A549 (cell line): ENCODE measurements at regions not wholly inside any gene's neighbourhood (a gene's known extent, or its start where the extent isn't known, plus 50 kb on each side); places are given as distances from the start of the nearest gene placed in this dataset.
"Not testable (repeated sequence)": the region's sequence is repeated elsewhere in the genome, so short reads cannot be mapped to it uniquely, and the experiment has no call there.

Source experiments
- ATAC-seq, 2 experiments: fragments of 200-7000 bp in 1 of 2; fragments of >200 bp in 1 of 2; cut with Nextera tagmentation in 1 of 2; cut with Tn5 transposase in 1 of 2; 3 replicates each; pipeline versions ENCODE4 v1.8.0 to v1.9.1; 2018 to 2020; ENCODE audit warnings: mild to moderate bottlenecking in 1 of 2, moderate library complexity in 1 of 2
- CTCF ChIA-PET: fragments of 300-600 bp; sonication (Branson Sonifier 250); formaldehyde crosslinking; extraction: SDS; loops from one replicate; lab custom pipeline; 2021; ENCODE audit warnings: antibody characterized with exemption, inconsistent platforms; lab: Yijun Ruan, JAX
- POLR2A ChIA-PET: fragments of 350-600 bp; formaldehyde crosslinking; extraction: SDS; loops from one replicate; lab custom pipeline; 2021; ENCODE audit warnings: antibody characterized with exemption, inconsistent platforms; lab: Yijun Ruan, JAX
- DNase-seq, 2 experiments: peaks; one replicate each; pipeline versions ENCODE4 v3.0.0 to v3.0.0-alpha.2; 2011 to 2016; ENCODE audit warnings: low read depth in 1 of 2, low spot score in 1 of 2
- FAIRE-seq: peaks from 2 replicates; lab custom pipeline; 2011; peaks lifted over from hg19 to GRCh38; lab: Jason Lieb, UNC
- H3K27ac ChIP-seq, 2 experiments: fragments of >200 bp; sonication (Bioruptor Twin); formaldehyde crosslinking; 3 replicates each; pipeline ENCODE4 v1.5.1; 2016 to 2017
- H3K4me1 ChIP-seq: fragments of >200 bp; sonication (Bioruptor Twin); formaldehyde crosslinking; 3 replicates; pipeline ENCODE4 v1.6.1; 2016
- H3K4me2 ChIP-seq: fragments of >200 bp; sonication (Bioruptor Twin); formaldehyde crosslinking; 3 replicates; pipeline ENCODE4 v1.6.1; 2016
- H3K4me3 ChIP-seq: fragments of >200 bp; sonication (Bioruptor Twin); formaldehyde crosslinking; 3 replicates; pipeline ENCODE4 v1.5.1; 2016
- H3K9me3 ChIP-seq: fragments of >200 bp; sonication (Bioruptor Twin); formaldehyde crosslinking; 3 replicates; pipeline ENCODE4 v1.6.1; 2016
- ZFP36 ChIP-seq: fragments of 450-650 bp; IDR thresholded peaks from 2 replicates; pipeline ENCODE4 v1.6.1; 2014; ENCODE audit warnings: borderline replicate concordance; ENCODE audit not compliant: partially characterized antibody
- WGBS: methylation state at CpG from one replicate; pipeline ENCODE4 v1.1.6; 2017; ENCODE audit errors: missing lambda C conversion rate; 5-methylcytosine and 5-hydroxymethylcytosine counted together

DNA sequence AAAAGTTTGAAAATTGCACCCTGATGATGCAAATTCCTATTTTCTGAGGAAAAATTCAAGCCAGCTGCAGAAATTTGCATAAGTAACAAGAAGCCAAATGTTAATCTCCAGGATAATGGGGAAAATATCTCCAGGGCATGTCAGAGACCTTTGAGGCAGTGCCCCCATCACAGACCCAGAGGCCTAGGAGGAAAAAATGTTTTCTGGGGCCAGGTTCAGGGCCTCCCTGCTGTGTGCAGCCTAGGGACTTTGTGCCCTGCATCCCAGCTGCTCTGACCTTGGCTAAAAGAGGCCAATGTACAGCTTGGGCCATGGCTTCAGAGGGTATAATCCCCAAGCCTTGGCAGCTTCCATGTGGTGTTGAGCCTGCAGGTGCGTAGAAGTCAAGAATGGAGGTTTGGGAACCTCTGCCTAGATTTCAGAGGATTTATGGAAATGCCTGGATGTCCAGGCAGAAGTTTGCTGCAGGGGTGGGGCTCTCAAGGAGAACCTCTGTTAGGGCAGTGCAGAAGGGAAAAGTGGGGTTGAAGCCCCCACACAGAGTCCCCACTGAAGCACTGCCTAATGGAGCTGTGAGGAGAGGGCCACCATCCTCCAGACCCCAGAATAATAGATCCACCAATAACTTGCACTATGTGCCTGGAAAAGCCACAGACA lies 51.7 kb upstream of the NDUFV2 start:
- DNase-seq, H3K4me2 ChIP-seq, FAIRE-seq, POLR2A ChIA-PET: not testable (repeated sequence)
- WGBS = 100% methylated on average over 1 of the region's 1 CpG
- H3K9me3 ChIP-seq = peaks cover 20% of the 10 kb centered on the region
- CTCF ChIA-PET = interaction anchor here (2.0 kb wide), 1 partner anchor 68 kb away, joined by 7 read pairs; no protein-coding TSS in a partner anchor
- TF ChIP-seq ZFP36 = peak; percentile 51
- TF ChIP-seq, all 56 proteins: peak for 1; not testable (repeated sequence) for 55
- H3K4me1 ChIP-seq = peaks cover 10% of the 10 kb centered on the region; the same call in 2 of the 3 replicates
- H3K27ac ChIP-seq, H3K4me3 ChIP-seq, ATAC-seq: not testable (repeated sequence)
